GM18502 (cell line): ENCODE measurements at regions not wholly inside any gene's neighbourhood (a gene's known extent, or its start where the extent isn't known, plus 50 kb on each side); places are given as distances from the start of the nearest gene placed in this dataset.
"Not testable (repeated sequence)": the region's sequence is repeated elsewhere in the genome, so short reads cannot be mapped to it uniquely, and the experiment has no call there.

Source experiments
- ATAC-seq: cut with Tn5 transposase; IDR thresholded peaks from one replicate; pipeline ENCODE4 v1.9.1; 2021; ENCODE audit warnings: mild to moderate bottlenecking; ENCODE audit not compliant: unreplicated experiment, poor library complexity

GRCh38 chr14:88064841-88065240, 59.9 kb downstream of the GPR65 start:
- ATAC-seq: no peak

GRCh38 chr14:88069677-88070076, 64.7 kb downstream of the GPR65 start:
- ATAC-seq: no peak

GRCh38 chr14:88075269-88075981, 70.5 kb downstream of the GPR65 start:
- no peak for ATAC-seq

- no peak for ATAC-seq
These were observed 73.6 kb downstream of the GPR65 start for GRCh38 chr14:88078525-88078924.

GRCh38 chr14:88079624-88080023, 74.7 kb downstream of the GPR65 start:
- no peak for ATAC-seq

GRCh38 chr14:88085736-88086135, 80.8 kb downstream of the GPR65 start:
- no peak for ATAC-seq

GRCh38 chr14:88089445-88089844, 84.5 kb downstream of the GPR65 start:
- no peak for ATAC-seq

- ATAC-seq: no peak
These were observed 87.6 kb downstream of the GPR65 start for GRCh38 chr14:88092529-88092928.

- no peak for ATAC-seq
These were observed 90.9 kb downstream of the GPR65 start for GRCh38 chr14:88095791-88096190.

GRCh38 chr14:88098163-88098562, 93.2 kb downstream of the GPR65 start:
- ATAC-seq: no peak

- ATAC-seq: no peak
These were observed 99.8 kb downstream of the GPR65 start for GRCh38 chr14:88104710-88105109.

- no peak for ATAC-seq
These were observed 101.4 kb downstream of the GPR65 start for GRCh38 chr14:88106377-88106776.

GRCh38 chr14:88127669-88128068, 122.7 kb downstream of the GPR65 start:
- ATAC-seq: not testable (repeated sequence)

GRCh38 chr14:88128816-88129215, 123.9 kb downstream of the GPR65 start:
- no peak for ATAC-seq

- peak; percentile 80 for ATAC-seq
These were observed 124.5 kb downstream of the GPR65 start for GRCh38 chr14:88129306-88130056.

GRCh38 chr14:88130057-88130432, 125.1 kb downstream of the GPR65 start:
- peak; percentile 34 for ATAC-seq
